ENCODE measurements at regions not wholly inside any gene's neighbourhood (a gene's known extent, or its start where the extent isn't known, plus 50 kb on each side); places are given as distances from the start of the nearest gene placed in this dataset.

GRCh38 chr13:33472446-33472845, 186.9 kb upstream of the STARD13 start:
- no peak for DNase-seq

- DNase-seq: no peak
Measured at GRCh38 chr13:33479105-33479504, 193.6 kb upstream of the STARD13 start.

DNA sequence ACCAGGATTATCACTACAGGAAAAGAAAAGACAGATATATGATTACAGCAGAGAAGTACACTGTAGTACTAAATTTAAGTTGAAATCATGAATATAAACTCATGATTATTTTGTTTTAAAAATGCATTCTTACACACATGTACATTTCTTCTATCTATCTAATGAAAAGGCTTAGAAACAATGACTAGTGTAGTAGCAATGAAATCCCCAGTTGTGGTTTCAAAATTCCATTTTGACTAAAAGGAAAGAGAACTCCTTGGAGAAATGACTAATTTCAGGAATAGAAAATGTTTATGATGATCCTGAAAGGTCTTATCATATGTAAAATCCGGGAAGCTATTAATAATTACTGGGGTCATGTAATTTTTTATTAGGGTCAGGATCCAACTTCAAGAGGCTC, 195.0 kb upstream of the STARD13 start:
- DNase-seq: no peak

DNA sequence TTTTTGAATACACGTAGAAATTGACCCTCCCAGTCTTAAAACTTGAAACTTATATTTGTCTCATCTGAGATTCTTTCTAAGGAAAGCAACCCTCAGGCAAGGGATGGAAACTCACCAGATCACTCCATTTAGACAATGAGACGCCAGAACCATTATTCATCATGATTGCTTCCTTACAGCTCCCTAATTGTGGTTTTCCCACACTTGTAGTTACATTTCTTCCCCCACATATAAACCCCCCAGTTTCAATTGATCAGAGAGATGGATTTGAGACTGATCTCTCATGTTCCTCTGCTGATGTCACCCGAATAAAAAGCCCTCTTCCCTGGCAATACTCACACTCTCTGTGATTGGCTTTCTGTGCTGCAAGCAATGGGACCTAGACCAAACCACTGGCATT, 197.9 kb upstream of the STARD13 start:
- DNase-seq: no peak

- DNase-seq: no peak
Measured at GRCh38 chr13:33485247-33485646, 199.7 kb upstream of the STARD13 start.

DNA sequence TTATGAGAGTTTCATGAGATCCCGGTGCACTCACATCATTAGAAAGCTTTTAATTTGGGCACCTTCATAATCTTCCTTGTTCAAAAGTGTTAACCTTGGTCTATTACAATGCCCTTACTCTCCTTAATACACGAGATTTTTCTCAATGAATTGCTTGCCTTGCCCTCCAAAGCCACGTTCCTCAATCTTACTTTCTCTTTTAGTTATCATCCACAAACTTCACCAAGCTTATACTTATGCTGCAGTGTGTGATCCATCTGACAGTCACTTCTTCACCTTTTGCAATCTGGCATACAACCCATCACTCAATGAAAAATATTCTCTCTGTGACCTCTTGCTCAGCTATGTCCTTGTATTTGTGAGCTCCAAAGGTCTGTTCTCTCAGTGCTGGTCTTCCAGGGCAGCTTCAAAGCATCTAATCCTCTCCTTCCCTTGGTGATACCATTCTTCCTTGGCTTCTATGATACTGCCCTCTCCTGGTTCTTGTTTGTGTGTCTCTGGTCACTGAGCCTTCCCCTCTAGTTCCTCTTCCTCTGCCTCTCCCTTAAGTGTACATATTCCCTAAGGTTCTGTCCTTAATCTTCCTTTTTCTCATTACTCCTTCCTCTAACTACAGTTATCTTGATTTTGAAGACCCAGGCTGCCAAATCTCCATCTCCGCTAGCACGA, 202.2 kb upstream of the STARD13 start:
- no peak for DNase-seq

DNA sequence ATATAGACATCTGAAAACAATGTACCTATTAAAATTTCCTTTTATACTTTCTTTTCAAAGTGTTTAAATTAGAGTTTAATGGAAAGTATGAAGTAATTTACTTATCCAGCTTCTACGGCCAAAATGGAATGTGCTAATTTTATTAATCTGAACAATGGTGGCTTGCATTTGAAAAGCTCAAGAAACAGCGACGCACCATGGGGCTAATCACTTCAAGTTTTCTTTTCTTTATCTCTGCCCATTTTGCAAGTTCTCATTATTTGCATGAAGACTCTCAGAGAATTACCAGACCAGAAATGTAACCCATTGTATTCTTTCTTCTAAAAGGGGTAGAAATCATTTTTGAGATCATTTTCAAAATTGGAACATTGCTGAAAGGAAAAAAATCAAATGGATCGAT, 204.0 kb upstream of the STARD13 start:
- no peak for DNase-seq

DNA sequence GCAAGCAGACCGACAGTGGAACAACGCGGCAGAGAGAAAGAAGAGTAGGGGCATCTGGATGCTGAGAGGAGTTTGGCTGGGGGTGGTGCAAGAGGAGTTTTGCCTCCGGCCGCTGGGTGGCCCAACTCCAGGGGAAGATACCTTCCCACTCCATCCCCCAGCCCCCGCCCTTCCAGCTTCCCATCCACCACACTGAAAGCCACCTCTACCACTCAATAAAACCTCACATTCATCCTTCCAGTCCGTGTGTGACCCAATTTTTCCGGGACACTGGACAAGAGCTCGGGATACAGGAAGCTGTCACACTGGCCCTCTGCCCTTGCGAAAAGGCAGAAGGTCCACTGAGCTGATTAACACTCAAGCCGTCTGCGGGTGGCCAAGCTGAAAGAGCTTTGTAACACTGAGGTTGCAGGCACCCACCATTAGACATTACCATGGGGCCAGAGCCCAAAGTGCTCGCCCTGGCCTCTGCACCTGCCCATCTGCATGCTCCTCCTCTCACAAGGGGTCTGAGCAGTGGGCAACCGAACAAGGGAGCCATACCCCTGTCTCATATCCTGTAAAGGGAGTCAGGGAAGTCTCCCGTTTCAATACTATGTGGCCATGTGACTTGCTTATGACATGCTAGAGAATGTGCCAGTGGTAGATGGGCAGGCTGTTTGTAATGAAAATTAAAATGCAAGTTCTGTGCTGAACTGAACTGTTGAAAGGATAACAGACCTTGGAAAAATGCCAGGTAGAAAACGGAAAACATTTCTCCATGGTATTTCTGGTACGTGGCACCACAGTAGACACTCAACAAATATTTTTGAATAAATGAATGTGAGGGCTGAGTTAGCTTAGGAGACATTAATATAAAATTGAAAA, 205.1 kb upstream of the STARD13 start:
- no peak for DNase-seq

DNA sequence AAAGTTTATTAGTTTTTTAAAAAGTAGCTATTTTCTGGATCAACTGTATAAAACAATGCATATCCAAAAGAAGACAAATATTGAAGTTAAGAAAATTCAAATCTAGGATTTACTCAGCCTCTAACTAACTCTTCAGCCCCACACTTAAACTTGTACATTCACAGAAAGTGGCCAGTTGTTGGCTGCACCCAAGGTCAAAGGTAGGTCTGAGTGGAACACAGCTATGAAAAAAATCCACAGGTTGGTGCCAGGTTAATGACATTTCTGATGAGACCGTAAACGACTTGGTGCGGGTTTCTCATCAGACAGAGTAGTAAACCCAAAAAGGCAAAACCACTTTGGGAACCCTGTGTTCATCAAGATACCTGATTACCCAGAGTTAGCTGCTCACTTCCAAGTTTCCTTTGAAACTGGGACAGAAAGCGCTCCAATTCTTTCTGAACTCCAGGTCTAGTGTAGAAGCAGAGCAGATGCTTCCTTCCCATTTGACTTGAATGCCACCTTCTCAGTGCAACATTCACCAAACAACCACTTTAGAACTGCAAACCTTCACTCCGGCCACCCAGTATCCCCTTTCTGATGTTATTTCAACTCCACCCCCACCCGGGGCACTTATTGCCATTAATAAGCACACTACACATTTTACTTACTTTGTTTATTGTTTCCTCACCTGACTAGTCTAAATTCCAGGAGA, 208.3 kb upstream of the STARD13 start:
- DNase-seq: no peak

DNA sequence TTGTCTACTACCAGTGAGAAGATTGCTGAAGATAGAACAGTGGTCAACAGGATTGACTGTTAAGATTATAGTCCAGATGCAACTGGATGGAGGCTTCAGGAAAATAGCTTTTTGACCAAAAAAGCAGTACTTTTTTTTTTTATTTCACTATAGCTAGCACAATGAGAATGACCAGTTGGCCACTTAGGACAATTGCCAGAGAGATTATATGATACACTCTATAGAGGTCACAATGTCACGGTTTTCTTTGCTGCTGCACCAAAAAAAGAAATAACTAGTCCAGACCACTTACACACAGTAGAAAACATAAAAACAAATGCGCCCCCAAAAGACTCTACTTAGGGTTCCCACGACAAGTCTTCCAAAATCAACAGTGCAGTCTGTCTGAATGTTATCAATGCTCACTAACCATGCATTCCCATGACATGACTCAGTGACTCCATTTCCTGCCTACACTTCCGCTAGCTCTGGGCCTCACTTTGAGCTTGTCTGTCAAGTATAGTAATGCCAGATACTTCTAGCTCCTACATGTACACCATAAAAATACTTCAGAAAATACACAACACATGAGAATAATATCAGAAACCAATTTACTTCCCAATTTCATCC, 209.1 kb upstream of the STARD13 start:
- DNase-seq: no peak

DNA sequence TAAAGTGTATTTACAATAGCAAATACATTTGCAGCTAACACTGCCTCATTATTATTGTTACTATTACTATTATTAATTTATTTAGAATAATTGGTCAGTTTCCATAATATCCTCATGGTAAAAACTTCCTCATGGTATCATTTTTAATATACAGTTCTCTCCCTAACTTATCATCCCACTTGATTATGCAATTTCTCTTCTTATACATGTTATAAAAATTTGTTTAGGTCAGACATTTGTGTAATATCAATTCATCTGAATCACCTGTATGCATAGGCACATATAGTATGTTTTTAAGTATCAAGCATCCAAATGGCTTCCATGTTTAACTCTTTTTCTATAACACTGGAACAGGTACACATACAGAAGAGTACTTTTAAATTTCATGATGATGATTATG, 210.8 kb upstream of the STARD13 start:
- DNase-seq: no peak

GRCh38 chr13:33497146-33497845, 211.7 kb upstream of the STARD13 start:
- no peak for DNase-seq

DNA sequence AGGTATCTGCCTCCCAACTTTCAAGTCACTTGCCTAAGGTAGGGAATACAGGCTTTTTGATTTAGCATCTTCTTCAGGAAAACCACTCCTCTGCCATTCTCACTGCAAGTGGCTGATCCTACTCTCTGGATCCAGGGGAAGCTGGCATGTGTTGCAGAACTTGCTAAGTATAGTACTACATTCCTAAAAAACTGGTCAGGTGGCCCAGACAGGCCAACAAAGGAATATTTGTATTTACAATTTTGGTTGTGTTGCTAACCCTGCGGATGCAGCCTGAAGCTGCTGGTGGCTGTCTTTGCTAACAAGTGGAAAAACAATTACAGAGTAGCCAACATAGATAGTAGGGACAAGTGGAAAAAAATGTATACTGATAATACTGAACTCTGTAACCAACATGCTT, 222.5 kb upstream of the STARD13 start:
- no peak for DNase-seq

GRCh38 chr13:33509642-33510229, 224.2 kb upstream of the STARD13 start:
- no peak for DNase-seq

GRCh38 chr13:33510350-33510970, 224.9 kb upstream of the STARD13 start:
- DNase-seq: no peak

DNA sequence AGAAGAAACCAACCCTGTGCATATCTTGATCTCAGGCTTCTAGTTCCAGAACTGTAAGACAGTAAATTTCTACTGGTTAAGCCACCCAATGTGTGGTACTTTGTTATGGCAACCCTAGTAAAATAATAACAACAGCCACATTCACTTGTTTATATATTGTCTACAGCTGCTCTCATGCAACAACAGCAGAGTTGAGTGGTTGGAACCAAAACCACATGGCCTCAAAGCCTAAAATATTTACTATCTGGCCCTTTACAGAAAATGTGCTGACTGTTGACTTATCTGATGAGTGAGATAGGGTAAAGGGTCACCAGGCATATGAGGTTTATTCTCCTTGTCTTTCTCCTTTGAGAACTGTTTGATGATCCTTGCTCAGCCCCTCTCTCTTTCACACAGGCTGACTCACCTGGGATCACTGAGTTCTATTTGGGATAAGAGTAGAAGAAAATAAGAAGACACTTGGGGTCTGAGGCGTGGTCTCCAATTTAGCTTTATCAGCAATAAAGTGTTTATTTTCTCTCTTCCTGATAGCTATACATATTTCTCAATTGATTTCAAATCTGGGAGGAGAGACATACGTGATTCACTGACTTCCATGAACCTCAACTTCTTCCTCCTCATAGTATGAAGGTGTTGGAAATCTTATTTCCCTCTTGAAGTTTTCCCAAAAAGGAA, 227.5 kb upstream of the STARD13 start:
- no peak for DNase-seq

DNA sequence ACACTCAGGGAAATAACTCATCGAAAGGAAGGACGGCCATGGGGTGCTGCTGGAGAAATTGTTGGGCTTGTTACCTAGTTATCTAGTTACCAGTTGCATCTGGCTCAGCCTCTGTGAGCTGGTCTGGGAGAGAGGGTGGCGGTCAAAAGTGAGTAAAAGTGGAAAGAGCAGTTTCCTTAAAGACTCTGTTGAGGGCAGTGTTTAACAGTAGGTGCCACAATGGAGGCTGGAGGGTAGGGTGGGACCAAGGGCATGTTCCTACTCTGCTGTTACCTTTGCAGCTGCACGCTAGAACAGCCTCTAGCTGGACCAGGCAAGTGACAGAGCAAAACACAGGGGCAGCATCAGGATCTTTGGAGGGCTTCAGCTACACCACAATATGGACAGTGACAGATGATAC, 228.8 kb upstream of the STARD13 start:
- no peak for DNase-seq

DNA sequence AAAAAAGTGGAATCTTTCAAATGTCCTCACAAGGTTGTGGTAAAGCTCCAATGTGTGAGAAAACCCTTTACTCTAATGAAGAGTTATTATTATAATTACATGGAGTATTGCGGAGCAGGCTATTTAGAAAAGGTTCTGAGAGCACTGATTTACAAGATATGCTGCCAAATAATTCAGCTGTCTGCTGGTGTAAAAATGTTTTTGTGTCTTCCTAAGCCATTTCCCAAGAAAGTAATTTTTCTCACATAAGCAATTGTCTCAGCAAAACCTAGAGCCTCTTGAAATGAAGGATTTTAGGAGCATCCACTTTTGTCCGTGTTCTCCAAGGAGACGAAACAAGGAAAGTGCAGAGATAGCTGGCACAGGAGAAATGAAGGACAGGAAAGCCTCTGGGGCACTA, 229.6 kb upstream of the STARD13 start:
- no peak for DNase-seq

- no peak for DNase-seq
Measured at GRCh38 chr13:33518452-33518851, 232.9 kb upstream of the STARD13 start.

- no peak for DNase-seq
Measured at GRCh38 chr13:33519561-33520467, 234.3 kb upstream of the STARD13 start.
